SU-DHL-6 (cell line): ENCODE measurements at regions not wholly inside any gene's neighbourhood (a gene's known extent, or its start where the extent isn't known, plus 50 kb on each side); places are given as distances from the start of the nearest gene placed in this dataset.

ENCODE experiments used
- H2AFZ ChIP-seq: fragments of 200-600 bp; sonication (generic); 2 replicates; pipeline ENCODE4 v1.6.1; 2014; ENCODE audit warnings: low read depth, mild to moderate bottlenecking, moderate library complexity, mixed read lengths, antibody characterized with exemption, low read length; ENCODE audit not compliant: severe bottlenecking
- H3F3A ChIP-seq: fragments of 200-600 bp; shearing (Covaris generic); 2 replicates; pipeline ENCODE4 v1.6.0; 2016; ENCODE audit warnings: antibody characterized with exemption, mild to moderate bottlenecking; ENCODE audit not compliant: insufficient read depth
- H3K27ac ChIP-seq: fragments of 200-600 bp; sonication (generic); 2 replicates; pipeline ENCODE4 v1.5.1; 2016; ENCODE audit warnings: low read depth, mild to moderate bottlenecking, low read length, moderate library complexity, mixed read lengths
- H3K27me3 ChIP-seq: fragments of 200-600 bp; sonication (generic), shearing (Covaris generic); 2 replicates; pipeline ENCODE4 v1.6.0; 2014; ENCODE audit warnings: mild to moderate bottlenecking, low read length
- H3K36me3 ChIP-seq: fragments of 200-600 bp; sonication (generic); 2 replicates; pipeline ENCODE4 v1.6.1; 2014; ENCODE audit warnings: mild to moderate bottlenecking, low read length, mixed read lengths
- H3K4me2 ChIP-seq: fragments of 300-600, 200-600 bp; shearing (Covaris generic), sonication (generic); 2 replicates; pipeline ENCODE4 v1.6.0; 2014; ENCODE audit warnings: low read length, low read depth, mild to moderate bottlenecking; ENCODE audit not compliant: poor library complexity, severe bottlenecking
- H3K4me3 ChIP-seq: fragments of 200-600 bp; sonication (generic); 2 replicates; pipeline ENCODE4 v1.5.1; 2014; ENCODE audit warnings: antibody characterized with exemption, low read length, mild to moderate bottlenecking, mixed read lengths; ENCODE audit not compliant: insufficient read depth, poor library complexity, severe bottlenecking
- H3K79me2 ChIP-seq: fragments of 200-600 bp; sonication (generic); 2 replicates; pipeline ENCODE4 v1.6.1; 2014; ENCODE audit warnings: mild to moderate bottlenecking, low read length, moderate library complexity; ENCODE audit not compliant: insufficient read depth
- H3K9ac ChIP-seq: fragments of 200-600 bp; sonication (generic); 2 replicates; pipeline ENCODE4 v1.7.0; 2014; ENCODE audit warnings: mild to moderate bottlenecking, low read length
- H3K9me2 ChIP-seq: fragments of 200-600 bp; sonication (generic); replicated peaks from 2 replicates; pipeline ENCODE4 v1.6.1; 2014; ENCODE audit warnings: low read length; ENCODE audit not compliant: insufficient read depth
- H3K9me3 ChIP-seq: fragments of 200-600 bp; sonication (generic); 2 replicates; pipeline ENCODE4 v1.6.1; 2014; ENCODE audit warnings: low read length, mixed read lengths; ENCODE audit not compliant: insufficient read depth
- H4K20me1 ChIP-seq: fragments of 200-600 bp; sonication (generic); 2 replicates; pipeline ENCODE4 v1.6.1; 2014; ENCODE audit warnings: low read depth, mild to moderate bottlenecking, antibody characterized with exemption, low read length, moderate library complexity, mixed read lengths
- CTCF ChIP-seq: fragments of 200-600 bp; sonication (generic); IDR thresholded peaks from one replicate; pipeline ENCODE4 v1.5.1; 2017; ENCODE audit warnings: antibody characterized with exemption, mild to moderate bottlenecking, low read length, moderate library complexity; ENCODE audit not compliant: insufficient read depth, poor library complexity, severe bottlenecking
- EZH2phosphoT487 ChIP-seq: fragments of 200-600 bp; sonication (generic), shearing (Covaris generic); conservative IDR thresholded peaks from 2 replicates; pipeline ENCODE4 v1.6.1; 2018; ENCODE audit warnings: mild to moderate bottlenecking, antibody characterized with exemption, low read length, moderate library complexity, mixed read lengths

- H3K27ac ChIP-seq, result no peak overlapping the region
- H3K79me2 ChIP-seq, result no peaks in the 10 kb centered on the region
- no peaks in the 10 kb centered on the region for H3K27me3 ChIP-seq
- TF ChIP-seq EZH2phosphoT487, result no peak
- peaks cover 9% of the 10 kb centered on the region; the same call in 1 of the 2 replicates for H3K9me3 ChIP-seq
- H2AFZ ChIP-seq, result no peak overlapping the region
- no peaks in the 10 kb centered on the region for H3K36me3 ChIP-seq
- no peaks in the 10 kb centered on the region for H3F3A ChIP-seq
- H3K9me2 ChIP-seq, result no peaks in the 10 kb centered on the region
- no peaks in the 10 kb centered on the region for H4K20me1 ChIP-seq
- H3K9ac ChIP-seq, result no peak overlapping the region
- H3K4me3 ChIP-seq, result no peak overlapping the region
- no peak overlapping the region for H3K4me2 ChIP-seq
Observed at GRCh38 chr16:11440657-11441012, 95.4 kb downstream of the RMI2 start.

GRCh38 chr16:11445486-11445885, 100.2 kb downstream of the RMI2 start:
- H3K4me2 ChIP-seq, result no peak overlapping the region
- H3K27me3 ChIP-seq, result no peaks in the 10 kb centered on the region

GRCh38 chr16:11446566-11447119, 101.4 kb downstream of the RMI2 start:
- no peaks in the 10 kb centered on the region for H3K9me2 ChIP-seq
- no peaks in the 10 kb centered on the region for H4K20me1 ChIP-seq
- H2AFZ ChIP-seq, result no peak overlapping the region
- H3K4me2 ChIP-seq, result no peak overlapping the region
- H3K27me3 ChIP-seq, result no peaks in the 10 kb centered on the region
- no peak overlapping the region for H3K9ac ChIP-seq
- H3K36me3 ChIP-seq, result no peaks in the 10 kb centered on the region
- no peak overlapping the region for H3K27ac ChIP-seq
- H3K79me2 ChIP-seq, result no peaks in the 10 kb centered on the region
- no peaks in the 10 kb centered on the region for H3K9me3 ChIP-seq
- TF ChIP-seq CTCF, result no peak
- TF ChIP-seq EZH2phosphoT487, result no peak
- no peaks in the 10 kb centered on the region for H3F3A ChIP-seq
- no peak overlapping the region for H3K4me3 ChIP-seq

More at GRCh38 chr16:11445486-11445885, 100.2 kb downstream of the RMI2 start:
- TF ChIP-seq CTCF (no peak), EZH2phosphoT487 (no peak)
- Histone ChIP-seq H3K27ac (no peak overlapping the region), H3F3A (no peaks in the 10 kb centered on the region), H3K9me3 (no peaks in the 10 kb centered on the region), H3K79me2 (no peaks in the 10 kb centered on the region), H4K20me1 (no peaks in the 10 kb centered on the region), H3K4me3 (no peak overlapping the region), H2AFZ (no peak overlapping the region), H3K9me2 (no peaks in the 10 kb centered on the region), H3K9ac (no peak overlapping the region), H3K36me3 (no peaks in the 10 kb centered on the region)

GRCh38 chr16:11447272-11447671, 102.0 kb downstream of the RMI2 start:
- H3F3A ChIP-seq, result no peaks in the 10 kb centered on the region
- no peaks in the 10 kb centered on the region for H3K79me2 ChIP-seq
- H3K4me3 ChIP-seq, result no peak overlapping the region
- H3K9me2 ChIP-seq, result no peaks in the 10 kb centered on the region
- no peaks in the 10 kb centered on the region for H4K20me1 ChIP-seq
- H3K4me2 ChIP-seq, result no peak overlapping the region
- H3K9me3 ChIP-seq, result no peaks in the 10 kb centered on the region
- no peak overlapping the region for H3K27ac ChIP-seq
- TF ChIP-seq CTCF (no peak), EZH2phosphoT487 (no peak)
- no peaks in the 10 kb centered on the region for H3K36me3 ChIP-seq
- no peak overlapping the region for H2AFZ ChIP-seq
- H3K9ac ChIP-seq, result no peak overlapping the region
- H3K27me3 ChIP-seq, result no peaks in the 10 kb centered on the region
